Activated CD8-positive, alpha-beta T cell treated with anti-CD3 and anti-CD28 coated beads for 36 hours (primary cell): ENCODE measurements at regions not wholly inside any gene's neighbourhood (a gene's known extent, or its start where the extent isn't known, plus 50 kb on each side); places are given as distances from the start of the nearest gene placed in this dataset.

Experiments
- ATAC-seq: fragments of 200-7000 bp; cut with Tn5 transposase; one replicate; pipeline ENCODE4 v1.10.0; 2021; ENCODE audit warnings: mild to moderate bottlenecking, moderate library complexity
- CTCF ChIA-PET: fragments of 350-600 bp; sonication (Branson Sonifier 250); formaldehyde crosslinking; loops from one replicate; lab custom pipeline; 2021; ENCODE audit warnings: antibody characterized with exemption; lab: Charles Lee
- POLR2A ChIA-PET: fragments of 350-600 bp; sonication (Branson Sonifier 250); formaldehyde crosslinking; loops from one replicate; lab custom pipeline; 2021; ENCODE audit warnings: antibody characterized with exemption; lab: Charles Lee
- DNase-seq: peaks from one replicate; pipeline ENCODE4 v3.0.0-alpha.2; 2020
- H3K27ac Mint-ChIP-seq: one replicate; pipeline ENCODE4 v1.8.0; 2021; ENCODE audit warnings: mild to moderate bottlenecking, mixed read lengths
- H3K27me3 Mint-ChIP-seq: one replicate; pipeline ENCODE4 v1.8.0; 2021; ENCODE audit warnings: mixed read lengths
- H3K36me3 Mint-ChIP-seq: one replicate; pipeline ENCODE4 v1.8.0; 2021; ENCODE audit warnings: low read depth, mixed read lengths
- H3K4me1 Mint-ChIP-seq: one replicate; pipeline ENCODE4 v1.8.0; 2021; ENCODE audit warnings: low read depth, mixed read lengths
- H3K4me3 Mint-ChIP-seq: one replicate; pipeline ENCODE4 v1.8.0; 2021; ENCODE audit warnings: mild to moderate bottlenecking, moderate library complexity, mixed read lengths
- H3K9me3 Mint-ChIP-seq: one replicate; pipeline ENCODE4 v1.8.0; 2021; ENCODE audit warnings: mixed read lengths
- intact Hi-C: fragments of 100-400 bp; cut with micrococcal nuclease; formaldehyde crosslinking; loops from one replicate; pipeline ENCODE4 v1.10.0; 2022
- TF ChIP-seq, protein P1 (sequence below): fragments of 200-600 bp; IDR thresholded peaks from one replicate; pipeline ENCODE4 v1.8.0; 2022; ENCODE audit warnings: antibody characterized with exemption, mild to moderate bottlenecking

DNA sequence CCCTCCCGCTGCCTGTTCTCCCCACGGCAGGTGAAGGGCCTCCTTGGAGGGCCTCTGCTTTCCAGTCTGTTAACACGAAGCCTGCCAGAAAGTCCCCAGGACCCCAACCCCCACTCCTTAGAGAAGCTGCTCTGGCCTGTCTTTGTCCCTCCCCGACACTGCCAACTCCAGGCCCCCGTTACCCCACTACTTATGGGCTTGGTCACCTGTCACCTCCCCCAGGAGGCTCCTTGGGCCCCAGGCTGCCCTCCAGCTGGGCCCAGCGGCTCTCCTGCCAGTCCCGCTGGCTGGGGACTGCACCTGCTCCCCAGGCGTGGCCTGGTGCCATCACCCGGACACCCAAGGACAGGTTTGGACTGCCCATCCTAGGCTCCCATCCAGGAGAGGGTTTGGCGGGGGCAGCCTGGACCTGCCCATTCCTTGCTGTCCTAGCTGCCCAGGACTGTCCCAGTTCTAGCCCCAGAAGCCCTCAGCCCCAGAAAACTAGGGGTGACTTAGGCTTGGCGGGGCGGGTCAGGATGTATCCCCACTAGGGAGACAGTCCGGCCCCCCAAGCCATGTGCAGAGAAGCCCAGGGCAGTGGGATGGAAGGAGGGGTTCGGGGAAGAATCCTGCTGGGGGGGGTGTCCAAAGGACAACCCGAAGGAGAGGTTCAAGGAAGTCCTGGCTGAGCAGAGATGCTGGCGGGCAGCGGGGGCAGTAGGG is 155.7 kb upstream of the C14orf180 start:
- intact Hi-C loops = no loop called here
- no peak overlapping the region for H3K27ac Mint-ChIP-seq
- DNase-seq = no peak
- ChIA-PET POLR2A (interaction anchor here (0.6 kb wide), 1 partner anchor 27 kb away, joined by 3 read pairs; no protein-coding TSS in a partner anchor), CTCF (no interaction called here)
- H3K27me3 Mint-ChIP-seq = no peaks in the 10 kb centered on the region
- H3K4me1 Mint-ChIP-seq = no peaks in the 10 kb centered on the region
- TF ChIP-seq, protein P1, sequence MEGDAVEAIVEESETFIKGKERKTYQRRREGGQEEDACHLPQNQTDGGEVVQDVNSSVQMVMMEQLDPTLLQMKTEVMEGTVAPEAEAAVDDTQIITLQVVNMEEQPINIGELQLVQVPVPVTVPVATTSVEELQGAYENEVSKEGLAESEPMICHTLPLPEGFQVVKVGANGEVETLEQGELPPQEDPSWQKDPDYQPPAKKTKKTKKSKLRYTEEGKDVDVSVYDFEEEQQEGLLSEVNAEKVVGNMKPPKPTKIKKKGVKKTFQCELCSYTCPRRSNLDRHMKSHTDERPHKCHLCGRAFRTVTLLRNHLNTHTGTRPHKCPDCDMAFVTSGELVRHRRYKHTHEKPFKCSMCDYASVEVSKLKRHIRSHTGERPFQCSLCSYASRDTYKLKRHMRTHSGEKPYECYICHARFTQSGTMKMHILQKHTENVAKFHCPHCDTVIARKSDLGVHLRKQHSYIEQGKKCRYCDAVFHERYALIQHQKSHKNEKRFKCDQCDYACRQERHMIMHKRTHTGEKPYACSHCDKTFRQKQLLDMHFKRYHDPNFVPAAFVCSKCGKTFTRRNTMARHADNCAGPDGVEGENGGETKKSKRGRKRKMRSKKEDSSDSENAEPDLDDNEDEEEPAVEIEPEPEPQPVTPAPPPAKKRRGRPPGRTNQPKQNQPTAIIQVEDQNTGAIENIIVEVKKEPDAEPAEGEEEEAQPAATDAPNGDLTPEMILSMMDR = no peak
- H3K9me3 Mint-ChIP-seq = no peaks in the 10 kb centered on the region
- no peaks in the 10 kb centered on the region for H3K36me3 Mint-ChIP-seq
- ATAC-seq = no peak
- H3K4me3 Mint-ChIP-seq = no peak overlapping the region

- Mint-ChIP-seq H3K36me3 (no peaks in the 10 kb centered on the region), H3K27me3 (no peaks in the 10 kb centered on the region), H3K9me3 (no peaks in the 10 kb centered on the region), H3K4me1 (no peaks in the 10 kb centered on the region), H3K4me3 (no peak overlapping the region), H3K27ac (no peak overlapping the region)
- TF ChIP-seq, protein P1 = no peak
- DNase-seq (no peak), ATAC-seq (no peak)
- intact Hi-C loops = no loop called here
- CTCF ChIA-PET = no interaction called here
- POLR2A ChIA-PET = no interaction called here
These were observed 155.0 kb upstream of the C14orf180 start for GRCh38 chr14:104424406-104425072.

- DNase-seq (no peak), ATAC-seq (no peak)
- ChIA-PET CTCF (no interaction called here), POLR2A (no interaction called here)
- no peaks in the 10 kb centered on the region for H3K4me1 Mint-ChIP-seq
- no peak overlapping the region for H3K27ac Mint-ChIP-seq
- H3K9me3 Mint-ChIP-seq = no peaks in the 10 kb centered on the region
- no peak overlapping the region for H3K4me3 Mint-ChIP-seq
- intact Hi-C loops = no loop called here
- TF ChIP-seq, protein P1 = no peak
- no peaks in the 10 kb centered on the region for H3K36me3 Mint-ChIP-seq
- H3K27me3 Mint-ChIP-seq = no peaks in the 10 kb centered on the region
These were observed 154.3 kb upstream of the C14orf180 start for GRCh38 chr14:104425171-104425681.

DNA sequence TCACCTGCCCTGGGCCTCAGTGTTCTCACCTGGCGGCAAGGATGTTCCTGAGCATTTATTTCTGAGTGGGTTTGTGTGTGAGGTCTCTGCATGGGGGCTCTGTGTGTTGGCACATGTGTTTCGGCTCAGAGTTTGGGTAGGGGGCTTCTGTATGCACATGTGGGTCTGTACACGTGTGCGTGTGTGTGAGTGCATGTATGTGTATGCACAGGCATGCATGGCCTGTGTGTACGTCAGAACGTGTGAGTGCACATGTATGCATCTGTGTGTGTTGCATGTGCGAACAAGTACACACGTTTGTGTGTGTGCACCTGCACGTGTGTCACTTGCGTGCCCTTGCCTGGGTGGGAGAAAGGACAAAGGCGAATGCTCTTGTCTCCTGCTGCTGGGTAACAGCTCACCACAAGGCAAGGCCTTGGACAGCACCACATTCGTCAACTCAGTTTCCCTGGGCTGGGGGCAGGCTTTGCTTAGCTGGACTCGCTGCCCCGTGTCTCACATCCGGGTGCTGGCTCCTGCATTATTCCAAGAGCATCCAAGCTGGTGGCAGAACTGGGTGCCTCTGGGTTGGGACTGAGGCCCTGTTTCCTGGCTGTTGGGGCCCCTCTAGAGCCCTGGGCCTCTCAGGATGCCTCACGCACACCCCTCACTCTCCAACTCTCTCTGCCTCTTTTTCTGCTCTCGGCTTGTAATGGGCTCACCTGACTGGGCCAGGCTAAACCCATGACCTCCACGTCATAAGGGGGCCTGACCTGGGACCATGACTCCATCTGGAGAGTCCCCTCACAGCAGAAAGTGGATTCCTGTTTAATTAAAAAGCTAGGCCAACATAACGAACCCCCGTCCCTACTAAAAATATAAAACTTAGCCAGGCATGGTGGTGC is 153.6 kb upstream of the C14orf180 start:
- H3K4me3 Mint-ChIP-seq = no peak overlapping the region
- intact Hi-C loops = no loop called here
- CTCF ChIA-PET = no interaction called here
- DNase-seq (no peak), ATAC-seq (no peak)
- H3K9me3 Mint-ChIP-seq = no peaks in the 10 kb centered on the region
- no peak overlapping the region for H3K27ac Mint-ChIP-seq
- POLR2A ChIA-PET = no interaction called here
- no peaks in the 10 kb centered on the region for H3K4me1 Mint-ChIP-seq
- no peaks in the 10 kb centered on the region for H3K36me3 Mint-ChIP-seq
- TF ChIP-seq, protein P1 = no peak
- peaks cover 4% of the 10 kb centered on the region for H3K27me3 Mint-ChIP-seq
